ENCODE measurements at regions not wholly inside any gene's neighbourhood (a gene's known extent, or its start where the extent isn't known, plus 50 kb on each side); places are given as distances from the start of the nearest gene placed in this dataset.

DNA sequence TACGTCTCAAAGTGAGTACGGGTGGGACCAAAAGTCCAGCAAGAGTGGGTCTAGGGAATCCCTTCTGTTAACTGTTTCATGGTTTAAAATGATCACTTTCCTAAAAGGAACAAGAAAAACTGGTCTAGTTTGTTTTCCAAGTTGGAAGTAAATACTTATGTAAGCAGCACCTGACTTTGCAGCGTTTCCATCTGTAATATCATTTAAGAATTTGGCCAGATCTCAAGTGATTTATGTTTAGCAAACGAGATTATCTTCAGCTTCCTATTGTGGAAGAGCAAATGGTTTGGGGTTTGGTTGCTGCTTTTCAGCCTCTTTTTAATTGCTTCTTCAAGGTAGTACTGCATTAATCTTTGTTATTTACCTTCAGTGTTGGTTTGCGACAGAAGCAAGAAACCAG lies 50.4 kb downstream of the FHIP1A start:
- TF ChIP-seq, protein P1, sequence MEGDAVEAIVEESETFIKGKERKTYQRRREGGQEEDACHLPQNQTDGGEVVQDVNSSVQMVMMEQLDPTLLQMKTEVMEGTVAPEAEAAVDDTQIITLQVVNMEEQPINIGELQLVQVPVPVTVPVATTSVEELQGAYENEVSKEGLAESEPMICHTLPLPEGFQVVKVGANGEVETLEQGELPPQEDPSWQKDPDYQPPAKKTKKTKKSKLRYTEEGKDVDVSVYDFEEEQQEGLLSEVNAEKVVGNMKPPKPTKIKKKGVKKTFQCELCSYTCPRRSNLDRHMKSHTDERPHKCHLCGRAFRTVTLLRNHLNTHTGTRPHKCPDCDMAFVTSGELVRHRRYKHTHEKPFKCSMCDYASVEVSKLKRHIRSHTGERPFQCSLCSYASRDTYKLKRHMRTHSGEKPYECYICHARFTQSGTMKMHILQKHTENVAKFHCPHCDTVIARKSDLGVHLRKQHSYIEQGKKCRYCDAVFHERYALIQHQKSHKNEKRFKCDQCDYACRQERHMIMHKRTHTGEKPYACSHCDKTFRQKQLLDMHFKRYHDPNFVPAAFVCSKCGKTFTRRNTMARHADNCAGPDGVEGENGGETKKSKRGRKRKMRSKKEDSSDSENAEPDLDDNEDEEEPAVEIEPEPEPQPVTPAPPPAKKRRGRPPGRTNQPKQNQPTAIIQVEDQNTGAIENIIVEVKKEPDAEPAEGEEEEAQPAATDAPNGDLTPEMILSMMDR (IDR thresholded peaks at IDR 0.05; ENCODE audit: insufficient read depth, low read depth, low read length) = no peak
- TF ChIP-seq EZH2 (IDR thresholded peaks at IDR 0.05; ENCODE audit: insufficient read depth, low read length) = no peak

Data from astrocyte (in vitro differentiated cells and primary cell).